Stimulated activated CD8-positive, alpha-beta memory T cell treated with anti-CD3 and anti-CD28 coated beads, Interleukin-15, amount 100 ng/mL, for 48 hours (primary cell): ENCODE measurements at regions not wholly inside any gene's neighbourhood (a gene's known extent, or its start where the extent isn't known, plus 50 kb on each side); places are given as distances from the start of the nearest gene placed in this dataset.

Experiments used
- DNase-seq, 2 donors: peaks; one replicate each; pipeline ENCODE4 v3.0.0-alpha.2; 2020; ENCODE audit warnings: low read depth in 2 of 2

DNA sequence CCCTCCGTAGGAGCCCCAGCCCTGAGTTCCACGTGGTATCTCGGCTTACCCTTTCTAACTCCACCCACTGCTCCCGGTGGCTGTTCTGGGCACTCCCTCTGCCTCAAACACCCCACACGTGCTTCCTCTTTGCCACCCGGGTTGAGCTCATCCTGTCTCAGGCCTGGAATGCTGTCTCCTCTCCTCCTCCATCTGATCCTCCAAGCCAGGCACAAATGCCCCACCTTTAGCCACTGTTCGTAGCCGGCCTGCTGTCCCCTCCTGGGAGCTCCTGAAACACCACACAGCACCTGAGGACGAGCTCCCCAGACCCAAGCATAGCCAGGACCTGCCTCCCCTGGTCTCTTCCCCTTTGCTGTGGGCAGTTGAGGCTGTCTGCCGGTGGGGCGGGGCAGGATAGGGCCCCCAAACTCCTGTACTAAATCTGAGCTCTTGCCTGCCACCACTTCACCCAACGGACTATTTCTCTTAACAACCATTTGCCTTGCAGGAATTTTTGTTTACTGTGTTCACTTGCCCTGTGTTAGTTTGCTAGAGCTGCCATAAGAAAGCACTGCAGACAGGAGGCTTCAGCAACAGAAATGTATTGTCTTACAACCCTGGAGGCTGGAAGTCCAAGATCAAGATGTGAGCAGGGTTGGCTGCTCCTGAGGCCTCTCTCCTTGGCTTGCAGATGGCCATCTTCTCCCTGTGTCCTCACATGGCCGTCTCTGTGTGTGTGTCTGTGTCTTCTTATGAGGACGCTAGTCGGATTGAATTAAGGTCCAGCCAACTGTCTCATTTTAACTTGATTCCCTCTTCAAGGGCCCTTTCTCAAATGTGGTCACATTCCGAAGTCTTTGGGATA lies 58.3 kb upstream of the SHH start:
- DNase-seq = no peak

DNA sequence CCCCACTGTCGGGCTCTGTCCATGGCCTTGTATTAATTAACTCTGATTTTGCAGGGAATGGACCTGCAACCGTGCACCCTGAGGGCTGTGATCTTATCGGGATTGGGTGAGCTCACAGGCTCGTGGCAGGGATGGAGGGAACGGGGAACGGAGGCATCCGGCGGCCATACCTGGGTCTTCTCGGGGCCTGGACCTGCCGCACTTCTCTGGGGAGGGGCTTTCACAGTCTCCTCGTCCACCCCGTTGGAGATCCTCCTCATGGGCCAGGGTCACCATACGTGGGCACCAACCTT lies 57.5 kb upstream of the SHH start:
- no peak for DNase-seq

DNA sequence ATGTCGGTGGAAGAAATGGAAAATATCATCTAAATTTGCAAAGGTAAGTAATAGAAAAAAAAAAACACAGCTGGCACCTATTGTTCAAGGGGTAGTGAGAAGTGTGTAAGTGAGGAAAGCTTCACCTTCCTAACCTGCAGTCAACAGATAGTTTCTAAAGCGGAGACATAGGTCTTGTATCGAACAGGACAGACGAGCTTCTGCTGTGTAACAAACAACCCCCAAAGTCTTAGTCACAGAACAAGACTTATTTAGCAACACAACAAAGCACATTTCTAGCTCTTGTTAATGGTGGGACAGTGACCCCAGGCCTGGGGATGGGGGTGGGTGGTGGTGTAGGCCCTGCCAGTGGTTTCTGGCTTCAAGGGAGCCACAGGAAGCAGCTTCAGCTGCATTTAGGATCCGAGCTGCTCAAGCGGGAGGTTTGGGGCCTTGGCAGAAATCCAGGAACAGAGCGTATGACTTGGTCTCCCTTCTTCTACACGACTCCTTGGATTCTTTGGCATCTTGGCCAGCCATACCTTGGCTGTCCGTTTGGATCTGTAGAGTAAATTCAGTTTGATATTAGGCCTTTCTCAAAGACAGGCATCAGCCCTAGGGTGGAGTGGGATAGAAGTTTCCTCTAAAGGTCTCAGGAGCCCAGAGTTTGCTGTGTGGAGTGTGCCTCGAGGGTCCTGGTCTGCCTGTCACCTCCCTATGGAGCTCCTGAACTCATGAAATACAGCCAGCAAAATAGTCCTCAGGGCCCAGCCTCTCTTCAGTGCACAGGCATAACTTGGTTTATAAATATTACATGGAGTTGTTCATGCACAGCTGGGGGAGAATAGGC lies 56.9 kb upstream of the SHH start:
- no peak for DNase-seq

DNA sequence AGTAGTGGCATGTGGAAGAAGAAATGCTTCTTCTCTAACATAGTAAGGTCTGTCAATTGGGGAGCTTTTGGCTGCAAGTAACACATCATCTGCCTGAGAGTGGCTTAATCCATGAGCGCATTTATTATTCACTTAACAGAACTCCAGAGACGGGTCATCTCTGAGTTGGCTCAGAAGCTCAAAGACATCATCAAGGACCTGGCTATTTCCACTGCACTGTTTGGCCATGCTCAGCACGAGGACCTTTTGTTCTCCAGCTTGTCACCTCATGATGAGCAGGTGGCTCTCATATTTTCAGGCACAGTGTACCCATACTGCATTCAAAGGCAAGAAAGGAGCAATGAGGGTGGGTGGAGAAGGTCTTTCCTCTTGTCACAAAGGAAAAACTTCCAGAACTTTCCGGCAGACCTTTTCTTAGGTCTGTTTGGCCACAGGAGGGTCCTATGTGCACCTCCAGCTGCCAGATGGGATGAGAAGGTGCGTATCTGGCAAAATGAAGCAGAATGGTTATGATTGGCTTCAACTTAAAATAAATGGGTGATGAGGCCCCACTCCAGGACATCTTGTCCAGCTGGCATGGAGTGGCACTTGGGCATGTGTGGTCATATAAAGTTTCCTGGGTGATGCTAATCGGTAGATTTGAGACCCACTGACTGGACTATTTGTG lies 55.6 kb upstream of the SHH start:
- no peak for DNase-seq

DNA sequence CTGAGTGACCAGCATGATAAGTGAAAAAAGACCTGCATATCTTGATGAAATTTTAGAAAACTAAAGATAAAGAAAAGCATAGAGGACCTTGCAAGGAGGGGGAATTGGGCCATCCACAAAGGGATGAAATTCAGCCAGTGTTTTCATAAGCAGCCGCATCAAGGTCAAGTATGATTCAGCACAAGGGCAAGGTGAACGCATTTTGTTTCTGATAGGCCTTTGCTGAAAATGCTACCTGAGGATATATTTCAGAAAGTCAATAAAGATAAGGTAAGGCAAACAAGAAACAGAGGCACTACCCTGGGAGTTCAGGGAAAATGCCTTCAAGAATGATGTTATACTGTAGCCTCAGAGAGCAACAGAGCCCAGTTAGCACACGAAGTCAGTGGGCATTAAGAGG lies 55.0 kb upstream of the SHH start:
- no peak for DNase-seq

DNA sequence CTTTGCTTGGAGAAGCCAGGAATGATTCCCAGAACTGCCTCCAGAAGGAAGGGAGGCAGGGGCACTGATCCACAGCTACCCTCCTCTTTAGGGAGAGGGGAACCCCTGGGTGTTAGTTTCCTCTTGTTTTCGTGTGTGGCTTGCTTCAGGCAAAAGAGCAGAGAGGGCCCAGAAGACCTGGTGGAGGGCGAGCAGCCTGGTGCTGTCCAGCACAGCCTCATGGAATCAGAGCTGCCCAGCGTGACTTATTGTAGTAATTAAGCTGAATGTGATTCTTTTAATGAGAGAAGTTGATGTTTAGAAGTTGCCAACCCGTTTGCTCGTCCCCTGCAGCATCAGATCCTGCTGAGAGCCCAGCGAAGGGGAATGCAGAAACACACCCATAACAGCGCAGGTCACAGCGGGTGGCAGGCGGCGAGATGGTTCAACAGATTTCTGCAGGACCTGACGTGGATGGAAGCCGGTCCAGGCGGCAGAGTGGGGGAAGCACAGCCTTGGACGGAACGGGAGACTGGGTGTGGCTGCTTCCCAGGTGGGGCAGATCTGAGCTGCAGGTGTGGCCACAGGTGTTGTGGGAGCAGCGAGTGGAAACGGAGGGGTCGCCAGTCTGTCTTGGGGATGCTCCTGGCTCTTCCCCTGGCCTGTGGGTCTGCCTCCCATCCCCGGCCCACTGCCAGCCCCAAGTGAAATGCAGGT lies 53.7 kb upstream of the SHH start:
- no peak for DNase-seq

DNA sequence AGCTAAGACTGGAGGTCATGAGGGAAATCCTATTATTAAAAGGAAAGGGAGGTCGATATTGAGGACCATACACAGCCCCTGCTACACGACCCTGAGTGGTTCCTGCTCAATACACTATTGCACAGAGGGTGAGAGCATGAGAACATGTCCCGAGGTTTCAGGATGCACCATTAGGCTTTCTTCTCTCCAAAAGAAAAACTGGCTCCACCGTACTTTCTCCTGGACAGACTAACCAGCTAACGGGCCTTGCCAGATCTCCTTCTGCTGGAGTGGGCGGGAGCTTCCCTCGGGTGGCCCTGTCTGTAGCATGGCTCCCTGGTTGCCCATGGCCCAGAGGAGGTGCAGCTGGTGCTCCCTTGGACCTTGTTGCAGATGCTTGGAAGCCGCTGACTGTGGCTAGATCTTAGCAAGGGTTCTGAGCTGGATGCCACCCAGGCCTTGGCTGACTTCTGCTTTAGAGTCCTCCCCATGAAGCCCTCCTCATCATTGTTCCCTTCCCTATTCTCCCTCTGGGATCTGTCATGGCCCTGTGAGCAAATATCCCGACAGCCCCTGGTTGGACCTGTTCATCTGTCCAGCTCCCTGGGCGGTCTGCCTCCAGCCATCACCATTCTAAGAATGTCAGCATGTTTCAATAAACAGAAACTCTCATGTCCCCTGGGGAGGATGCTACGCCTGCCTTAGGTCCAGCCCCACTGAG lies 52.9 kb upstream of the SHH start:
- no peak for DNase-seq

DNA sequence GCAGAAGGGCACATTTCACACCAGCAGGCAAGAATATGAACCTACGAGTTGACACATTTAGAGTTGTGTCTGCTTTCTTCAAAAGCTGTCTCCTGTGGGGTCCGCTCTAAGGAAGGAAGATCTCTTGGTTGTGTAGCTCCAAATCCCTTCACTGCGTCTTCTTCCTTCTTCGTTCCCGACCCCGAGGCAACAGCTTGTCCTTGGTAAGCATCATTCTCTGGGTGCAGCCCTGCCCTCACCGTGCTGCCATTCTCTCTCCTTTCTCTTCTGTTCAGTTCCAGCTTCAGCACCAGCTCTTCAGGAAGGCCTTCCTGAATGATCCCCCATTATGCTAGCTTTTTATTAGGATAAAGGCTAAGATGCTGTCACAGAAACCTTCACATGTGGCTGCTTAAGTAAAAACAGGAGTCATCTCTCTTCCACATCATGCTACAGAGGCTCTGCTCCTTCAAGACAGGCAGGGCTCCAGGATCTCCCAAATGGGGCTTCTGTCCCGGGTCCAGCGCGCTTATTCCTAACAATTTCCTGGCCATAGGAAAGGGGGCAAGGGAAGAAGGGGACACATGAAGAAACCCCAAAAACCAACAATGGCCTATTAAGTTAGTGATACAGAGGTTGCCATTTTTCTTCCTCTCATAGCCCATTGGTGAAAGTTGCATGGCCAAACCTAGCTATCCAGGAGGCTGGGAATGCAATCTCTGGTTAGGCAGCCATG lies 52.2 kb upstream of the SHH start:
- no peak for DNase-seq

DNA sequence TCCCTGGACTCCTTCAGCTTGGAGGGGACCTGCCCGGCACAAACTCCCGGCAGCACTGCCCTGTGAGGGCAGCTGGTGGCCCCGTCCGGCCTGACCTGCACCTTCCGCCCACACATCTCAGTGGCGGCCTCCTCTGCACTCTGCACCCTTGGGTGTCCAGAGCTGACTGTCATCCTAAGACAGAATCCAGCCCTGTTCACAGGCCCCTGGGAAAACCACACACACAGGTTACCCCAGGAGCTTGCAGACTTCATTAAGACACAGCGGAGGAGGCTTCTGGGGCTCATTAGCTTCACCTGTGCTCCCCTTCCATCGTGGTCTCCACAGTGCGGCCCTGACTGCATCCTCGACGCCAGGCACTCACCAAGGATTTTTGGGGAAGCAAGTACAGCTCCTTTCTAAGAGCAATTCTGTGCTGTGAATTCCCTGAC lies 51.5 kb upstream of the SHH start:
- DNase-seq = no peak

DNA sequence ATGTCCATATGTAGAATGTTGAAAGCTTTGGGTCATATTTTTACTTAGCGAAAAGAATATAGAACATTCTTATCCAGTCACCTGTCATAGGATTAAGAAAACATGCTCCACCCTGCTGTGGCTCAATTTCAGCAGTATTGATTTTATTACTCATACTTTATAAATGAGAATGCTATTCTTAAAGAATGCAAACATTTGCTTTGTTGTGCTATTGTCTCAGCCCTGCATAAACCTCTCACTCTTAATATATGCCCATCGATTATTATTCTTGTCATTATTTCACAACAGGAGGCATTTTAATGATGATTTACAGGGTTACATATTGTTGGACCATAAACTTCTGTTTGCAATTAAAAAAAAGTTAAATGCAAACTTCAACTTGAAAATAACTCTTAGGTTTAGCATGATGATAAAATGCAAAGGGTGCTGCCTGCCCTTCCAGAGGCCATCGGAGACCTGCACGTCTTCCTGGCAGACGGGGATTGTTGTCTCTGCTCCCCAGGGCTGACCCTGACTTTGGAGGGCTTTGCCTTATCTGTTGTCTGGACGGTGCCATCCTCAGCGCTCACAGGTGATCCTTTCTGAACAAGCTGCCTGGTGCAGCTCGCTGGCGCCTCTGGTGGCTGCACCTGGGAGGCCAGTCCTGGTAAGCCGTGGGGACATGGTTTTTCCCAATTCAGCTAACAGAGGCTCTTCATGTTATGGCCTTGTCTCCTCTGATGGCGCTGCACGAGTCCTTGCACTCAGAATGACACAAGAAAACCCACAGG lies 50.0 kb upstream of the SHH start:
- DNase-seq = no peak
